ENCODE measurements at regions not wholly inside any gene's neighbourhood (a gene's known extent, or its start where the extent isn't known, plus 50 kb on each side); places are given as distances from the start of the nearest gene placed in this dataset.

- TF ChIP-seq CTCF (IDR thresholded peaks at IDR 0.05; ENCODE audit: insufficient read depth, low read length, poor library complexity, severe bottlenecking) (no peak), EZH2phosphoT487 (conservative IDR thresholded peaks at IDR 0.05; ENCODE audit: low read length) (no peak)
Measured at GRCh38 chr2:38475567-38475881, 98.5 kb upstream of the ATL2 start.

All from SU-DHL-6 (cell line).